Colonic mucosa (tissue), 4 donors: ENCODE measurements at regions not wholly inside any gene's neighbourhood (a gene's known extent, or its start where the extent isn't known, plus 50 kb on each side); places are given as distances from the start of the nearest gene placed in this dataset.

ENCODE experiments used
- DNase-seq: peaks from one replicate; pipeline ENCODE4 v3.0.0-alpha.2; 2020
- H3K27ac ChIP-seq: fragments of 200-600 bp; one replicate; pipeline ENCODE4 v1.8.0; 2021
- H3K27me3 ChIP-seq: fragments of 200-600 bp; one replicate; pipeline ENCODE4 v1.8.0; 2021
- H3K36me3 ChIP-seq: fragments of 200-600 bp; one replicate; pipeline ENCODE4 v1.8.0; 2021
- H3K4me1 ChIP-seq: fragments of 200-600 bp; one replicate; pipeline ENCODE4 v1.8.0; 2021; ENCODE audit warnings: mild to moderate bottlenecking
- H3K4me3 ChIP-seq: fragments of 200-600 bp; one replicate; pipeline ENCODE4 v1.8.0; 2021
- H3K9ac ChIP-seq, 2 donors: one replicate each; pipeline ENCODE4 v1.7.0; 2013; ENCODE audit warnings: control low read depth in 2 of 2, low read depth in 2 of 2, low read length in 2 of 2
- H3K9me3 ChIP-seq: fragments of 200-600 bp; one replicate; pipeline ENCODE4 v1.8.0; 2021
- intact Hi-C: fragments of 100-400 bp; cut with DNase I; formaldehyde crosslinking; loops from one replicate; pipeline ENCODE4 v1.14.1; 2022
- TF ChIP-seq, protein P1 (sequence below): fragments of 200-600 bp; IDR thresholded peaks from one replicate; pipeline ENCODE4 v1.8.0; 2022; ENCODE audit warnings: antibody characterized with exemption, mild to moderate bottlenecking
- donor health status: healthy.
- donor health status: DM: no; HTN: no; CAD: no.
- donor health status: DM: no; HTN: no; CAD: no.

DNA sequence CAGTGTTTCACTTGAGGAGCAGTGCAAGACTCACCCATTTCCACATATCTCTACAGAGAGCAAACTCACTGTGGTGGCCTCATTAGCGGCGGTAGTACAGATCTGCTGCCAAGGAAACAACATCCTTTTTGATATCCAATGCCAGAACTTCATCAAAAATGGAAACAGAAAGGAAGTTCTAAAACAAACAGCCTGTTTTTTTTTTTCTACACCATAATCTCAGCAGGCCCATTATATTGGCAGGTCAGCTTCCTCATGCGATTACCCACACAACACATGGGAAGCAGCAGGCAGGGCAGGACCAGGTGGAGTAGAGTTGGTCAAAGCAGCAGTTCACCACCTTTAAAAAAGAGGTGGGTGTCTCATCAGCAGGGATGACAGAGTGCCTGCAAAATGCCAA is 678.9 kb upstream of the CELF4 start:
- Histone ChIP-seq H3K27me3 (no peaks in the 10 kb centered on the region), H3K4me3 (no peak overlapping the region), H3K9me3 (no peaks in the 10 kb centered on the region), H3K9ac (no peak overlapping the region), H3K36me3 (no peaks in the 10 kb centered on the region), H3K27ac (no peak overlapping the region), H3K4me1 (no peaks in the 10 kb centered on the region)
- intact Hi-C loops = no loop called here
- TF ChIP-seq, protein P1, sequence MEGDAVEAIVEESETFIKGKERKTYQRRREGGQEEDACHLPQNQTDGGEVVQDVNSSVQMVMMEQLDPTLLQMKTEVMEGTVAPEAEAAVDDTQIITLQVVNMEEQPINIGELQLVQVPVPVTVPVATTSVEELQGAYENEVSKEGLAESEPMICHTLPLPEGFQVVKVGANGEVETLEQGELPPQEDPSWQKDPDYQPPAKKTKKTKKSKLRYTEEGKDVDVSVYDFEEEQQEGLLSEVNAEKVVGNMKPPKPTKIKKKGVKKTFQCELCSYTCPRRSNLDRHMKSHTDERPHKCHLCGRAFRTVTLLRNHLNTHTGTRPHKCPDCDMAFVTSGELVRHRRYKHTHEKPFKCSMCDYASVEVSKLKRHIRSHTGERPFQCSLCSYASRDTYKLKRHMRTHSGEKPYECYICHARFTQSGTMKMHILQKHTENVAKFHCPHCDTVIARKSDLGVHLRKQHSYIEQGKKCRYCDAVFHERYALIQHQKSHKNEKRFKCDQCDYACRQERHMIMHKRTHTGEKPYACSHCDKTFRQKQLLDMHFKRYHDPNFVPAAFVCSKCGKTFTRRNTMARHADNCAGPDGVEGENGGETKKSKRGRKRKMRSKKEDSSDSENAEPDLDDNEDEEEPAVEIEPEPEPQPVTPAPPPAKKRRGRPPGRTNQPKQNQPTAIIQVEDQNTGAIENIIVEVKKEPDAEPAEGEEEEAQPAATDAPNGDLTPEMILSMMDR = no peak
- DNase-seq = no peak

DNA sequence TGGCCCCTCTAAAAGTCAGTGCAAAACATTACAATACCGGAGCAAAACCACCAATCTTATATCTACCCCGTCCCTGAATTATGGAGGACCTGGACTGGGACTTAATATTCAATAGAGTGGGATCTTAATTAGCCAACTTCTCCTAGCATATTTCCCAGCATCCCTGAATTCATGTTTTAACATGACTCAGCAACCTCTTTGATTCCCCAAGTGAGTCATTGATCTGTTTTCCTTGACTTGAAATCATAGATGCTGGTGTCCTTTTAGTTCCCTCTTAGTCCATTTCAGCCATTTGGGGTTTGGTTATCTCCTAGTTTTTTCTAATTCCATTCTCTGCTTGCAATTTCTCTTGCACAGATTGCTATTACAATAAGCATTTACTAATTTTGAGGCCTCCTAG is 677.7 kb upstream of the CELF4 start:
- Histone ChIP-seq H3K36me3 (no peaks in the 10 kb centered on the region), H3K27ac (no peak overlapping the region), H3K9me3 (no peaks in the 10 kb centered on the region), H3K4me1 (no peaks in the 10 kb centered on the region), H3K9ac (no peak overlapping the region), H3K27me3 (no peaks in the 10 kb centered on the region), H3K4me3 (no peak overlapping the region)
- DNase-seq = no peak
- intact Hi-C loops = no loop called here
- TF ChIP-seq, protein P1 = no peak

DNA sequence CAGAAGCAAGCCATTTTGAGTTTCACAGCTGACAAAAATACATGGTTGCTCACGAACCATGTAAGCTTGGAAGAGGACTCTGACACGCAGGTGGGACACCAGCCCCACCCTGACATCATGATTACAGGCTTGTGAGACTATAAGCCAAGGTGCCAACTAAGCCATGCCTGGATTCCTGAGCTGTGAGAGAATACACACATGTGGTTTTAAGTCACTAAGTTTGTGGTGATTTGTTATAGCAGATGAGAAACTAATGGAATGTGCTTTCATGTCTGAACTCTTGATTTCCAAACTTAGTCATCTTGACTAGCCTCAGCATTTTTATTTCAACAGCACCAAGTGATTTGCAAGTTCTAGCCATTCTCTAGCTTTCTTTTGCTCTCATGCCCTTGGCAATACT is 676.1 kb upstream of the CELF4 start:
- Histone ChIP-seq H3K4me1 (no peaks in the 10 kb centered on the region), H3K4me3 (no peak overlapping the region)
- TF ChIP-seq, protein P1 = no peak

DNA sequence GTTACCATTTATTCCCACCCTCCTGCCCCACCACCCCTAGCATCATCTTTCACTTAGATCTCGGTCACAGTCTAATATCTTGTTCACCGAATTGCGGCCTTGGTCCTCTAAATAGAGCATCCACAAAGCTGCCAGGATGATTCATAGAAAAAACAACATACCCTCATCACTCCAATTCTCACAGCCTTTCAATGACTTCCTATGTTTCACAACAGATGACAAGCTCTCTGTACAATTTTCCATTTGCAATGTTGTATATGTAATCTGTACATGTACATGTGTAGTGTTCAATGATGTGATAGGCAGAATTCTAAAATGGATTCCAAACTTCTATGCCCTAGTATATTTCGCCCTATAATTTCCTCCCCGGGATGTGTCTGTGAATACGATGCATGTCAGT is 675.6 kb upstream of the CELF4 start:
- Histone ChIP-seq H3K36me3 (no peaks in the 10 kb centered on the region), H3K4me3 (no peak overlapping the region), H3K9me3 (no peaks in the 10 kb centered on the region), H3K27ac (no peak overlapping the region), H3K27me3 (no peaks in the 10 kb centered on the region), H3K4me1 (no peaks in the 10 kb centered on the region), H3K9ac (no peak overlapping the region)
- intact Hi-C loops = no loop called here
- TF ChIP-seq, protein P1 = no peak
- DNase-seq = no peak

More for the DNA sequence above, 676.1 kb upstream of the CELF4 start:
- DNase-seq = no peak
- Histone ChIP-seq H3K27ac (no peak overlapping the region), H3K27me3 (no peaks in the 10 kb centered on the region), H3K9ac (no peak overlapping the region), H3K36me3 (no peaks in the 10 kb centered on the region), H3K9me3 (no peaks in the 10 kb centered on the region)
- intact Hi-C loops = no loop called here

DNA sequence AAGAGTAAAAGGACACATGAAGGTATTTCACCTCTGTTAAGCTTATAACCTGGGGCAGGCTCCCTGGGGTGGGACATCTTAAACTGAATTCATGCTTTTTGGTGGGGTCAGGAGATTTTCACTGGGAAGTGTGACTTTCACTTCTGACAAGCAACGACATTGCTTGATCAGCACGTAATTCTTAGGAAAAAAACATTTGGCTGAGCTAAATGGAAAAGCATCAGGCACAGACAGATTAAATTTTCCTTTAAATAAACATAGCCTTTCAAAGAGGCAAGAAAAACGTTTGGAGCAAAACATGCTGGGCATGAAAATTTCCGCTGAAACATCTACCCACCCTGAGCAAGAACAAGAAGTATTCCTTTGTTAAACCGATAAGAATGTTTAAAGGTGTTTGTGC is 674.0 kb upstream of the CELF4 start:
- Histone ChIP-seq H3K36me3 (no peaks in the 10 kb centered on the region), H3K9ac (no peak overlapping the region), H3K4me3 (no peak overlapping the region), H3K4me1 (no peaks in the 10 kb centered on the region), H3K9me3 (no peaks in the 10 kb centered on the region), H3K27me3 (no peaks in the 10 kb centered on the region), H3K27ac (no peak overlapping the region)
- no peak for DNase-seq
- TF ChIP-seq, protein P1 = no peak
- intact Hi-C loops = no loop called here

DNA sequence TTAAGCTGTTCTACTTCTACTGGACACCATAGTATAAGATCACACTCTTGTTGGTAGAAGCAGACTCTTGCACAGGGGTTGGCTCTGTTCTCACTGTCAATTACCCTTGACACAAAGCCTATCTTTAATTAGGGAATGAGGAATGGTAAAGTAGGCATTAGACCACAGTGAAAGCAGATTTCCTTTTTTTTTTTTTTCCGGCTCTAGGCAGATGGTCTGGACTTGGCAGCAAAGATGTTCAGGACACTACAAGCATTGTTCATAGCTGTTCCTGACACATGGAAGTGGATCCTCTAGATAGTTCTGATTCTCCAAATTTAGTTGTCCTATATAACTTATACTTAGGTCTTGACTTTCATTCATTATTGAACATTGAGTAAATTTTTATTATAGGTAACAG is 672.2 kb upstream of the CELF4 start:
- H3K36me3 ChIP-seq = no peaks in the 10 kb centered on the region
- TF ChIP-seq, protein P1 = no peak
- no peaks in the 10 kb centered on the region for H3K9me3 ChIP-seq
- H3K4me1 ChIP-seq = no peaks in the 10 kb centered on the region
- no peak overlapping the region for H3K9ac ChIP-seq
- no peak overlapping the region for H3K4me3 ChIP-seq
- no peaks in the 10 kb centered on the region for H3K27me3 ChIP-seq
- DNase-seq = no peak
- intact Hi-C loops = no loop called here
- H3K27ac ChIP-seq = no peak overlapping the region
